AG09309 (cell line): ENCODE measurements at regions not wholly inside any gene's neighbourhood (a gene's known extent, or its start where the extent isn't known, plus 50 kb on each side); places are given as distances from the start of the nearest gene placed in this dataset.

Source experiments
- DNase-seq: peaks from one replicate; pipeline ENCODE4 v3.0.0-alpha.2; 2010; ENCODE audit warnings: low read depth
- H3K4me3 ChIP-seq: 2 replicates; pipeline ENCODE4 v1.5.1; 2011; ENCODE audit warnings: mild to moderate bottlenecking, low read depth, low read length, moderate library complexity; ENCODE audit not compliant: control insufficient read depth
- TF ChIP-seq, protein P1 (sequence below): IDR thresholded peaks from 2 replicates; pipeline ENCODE4 v1.5.1; 2011; ENCODE audit warnings: mild to moderate bottlenecking, low read depth, low read length, inconsistent platforms; ENCODE audit not compliant: insufficient read depth, control insufficient read depth; ENCODE audit errors: missing control alignments

- no peak for DNase-seq
- TF ChIP-seq, protein P1, sequence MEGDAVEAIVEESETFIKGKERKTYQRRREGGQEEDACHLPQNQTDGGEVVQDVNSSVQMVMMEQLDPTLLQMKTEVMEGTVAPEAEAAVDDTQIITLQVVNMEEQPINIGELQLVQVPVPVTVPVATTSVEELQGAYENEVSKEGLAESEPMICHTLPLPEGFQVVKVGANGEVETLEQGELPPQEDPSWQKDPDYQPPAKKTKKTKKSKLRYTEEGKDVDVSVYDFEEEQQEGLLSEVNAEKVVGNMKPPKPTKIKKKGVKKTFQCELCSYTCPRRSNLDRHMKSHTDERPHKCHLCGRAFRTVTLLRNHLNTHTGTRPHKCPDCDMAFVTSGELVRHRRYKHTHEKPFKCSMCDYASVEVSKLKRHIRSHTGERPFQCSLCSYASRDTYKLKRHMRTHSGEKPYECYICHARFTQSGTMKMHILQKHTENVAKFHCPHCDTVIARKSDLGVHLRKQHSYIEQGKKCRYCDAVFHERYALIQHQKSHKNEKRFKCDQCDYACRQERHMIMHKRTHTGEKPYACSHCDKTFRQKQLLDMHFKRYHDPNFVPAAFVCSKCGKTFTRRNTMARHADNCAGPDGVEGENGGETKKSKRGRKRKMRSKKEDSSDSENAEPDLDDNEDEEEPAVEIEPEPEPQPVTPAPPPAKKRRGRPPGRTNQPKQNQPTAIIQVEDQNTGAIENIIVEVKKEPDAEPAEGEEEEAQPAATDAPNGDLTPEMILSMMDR, result no peak
- no peak overlapping the region for H3K4me3 ChIP-seq
Observed at GRCh38 chr6:140303218-140303949, 928.9 kb upstream of the CITED2 start.

DNA sequence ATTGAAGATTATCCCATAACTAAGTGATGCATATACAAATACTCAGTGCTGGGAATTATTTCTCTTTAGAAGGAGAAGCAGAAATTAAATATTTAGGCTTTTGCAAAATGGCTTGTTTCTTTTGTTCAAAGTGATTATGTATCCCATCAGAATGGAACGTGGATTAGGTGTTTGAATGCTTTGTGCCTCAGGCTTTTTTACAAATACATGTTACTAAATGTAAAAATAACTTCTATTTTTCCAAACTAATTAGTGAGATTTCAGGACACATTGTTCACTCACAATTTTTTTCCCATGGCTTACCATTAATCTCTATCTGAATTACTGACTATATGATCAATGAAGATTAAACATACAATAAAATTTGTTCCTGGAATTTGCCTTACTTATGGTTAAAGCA, 925.9 kb upstream of the CITED2 start:
- H3K4me3 ChIP-seq, result no peak overlapping the region
- TF ChIP-seq, protein P1, result no peak
- no peak for DNase-seq

- DNase-seq, result no peak
- H3K4me3 ChIP-seq, result no peak overlapping the region
- TF ChIP-seq, protein P1, result no peak
Observed at GRCh38 chr6:140289186-140289585, 914.7 kb upstream of the CITED2 start.

- TF ChIP-seq, protein P1, result no peak
- no peak overlapping the region for H3K4me3 ChIP-seq
- DNase-seq, result no peak
Observed at GRCh38 chr6:140285998-140286690, 911.7 kb upstream of the CITED2 start.

GRCh38 chr6:140285471-140285870, 911.0 kb upstream of the CITED2 start:
- no peak overlapping the region for H3K4me3 ChIP-seq
- TF ChIP-seq, protein P1, result no peak
- DNase-seq, result no peak

- DNase-seq, result no peak
- TF ChIP-seq, protein P1, result no peak
- no peak overlapping the region for H3K4me3 ChIP-seq
Observed at GRCh38 chr6:140284871-140285270, 910.4 kb upstream of the CITED2 start.

GRCh38 chr6:140283197-140283596, 908.7 kb upstream of the CITED2 start:
- TF ChIP-seq, protein P1, result no peak
- no peak for DNase-seq
- no peak overlapping the region for H3K4me3 ChIP-seq
